ENCODE measurements at regions not wholly inside any gene's neighbourhood (a gene's known extent, or its start where the extent isn't known, plus 50 kb on each side); places are given as distances from the start of the nearest gene placed in this dataset.
"Not testable (repeated sequence)": the region's sequence is repeated elsewhere in the genome, so short reads cannot be mapped to it uniquely, and the experiment has no call there.

DNA sequence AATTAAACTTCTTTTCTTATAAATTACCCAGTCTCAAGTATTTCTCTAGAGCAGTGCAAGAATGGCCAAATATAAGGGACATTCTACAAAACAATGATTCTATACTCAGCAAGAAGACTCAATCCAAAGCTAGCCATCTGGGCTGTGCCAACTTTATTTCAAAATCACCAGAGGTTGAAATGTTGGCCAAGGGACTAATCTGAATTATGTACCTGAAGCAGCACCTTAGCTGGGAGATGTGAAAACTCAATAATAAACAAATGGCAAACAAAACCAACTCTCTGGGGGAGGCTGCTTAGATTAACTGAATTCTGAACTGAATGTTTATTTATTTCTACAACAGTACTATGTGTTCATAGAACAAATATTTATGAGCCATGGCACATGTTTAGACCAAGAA lies 251.3 kb downstream of the RDH14 start:
- no peak for DNase-seq

DNA sequence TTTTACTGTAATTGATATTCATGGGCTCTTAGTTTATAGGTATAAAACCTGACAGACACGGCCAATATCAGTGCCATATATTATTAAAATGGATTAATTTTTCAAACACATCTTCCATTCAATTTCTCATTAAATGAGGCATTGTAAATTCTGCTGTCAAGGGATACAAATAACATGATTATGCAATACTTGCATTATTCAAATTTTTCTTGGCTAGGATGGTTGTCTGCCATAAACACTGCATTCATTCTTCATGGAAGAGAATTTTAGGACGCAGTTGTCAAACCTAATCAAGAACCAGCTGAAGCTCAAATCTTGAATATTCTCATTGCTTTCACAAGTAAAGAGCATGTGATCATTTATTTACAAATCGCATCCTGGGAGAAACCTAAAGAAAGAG lies 255.6 kb downstream of the RDH14 start:
- no peak for DNase-seq

DNA sequence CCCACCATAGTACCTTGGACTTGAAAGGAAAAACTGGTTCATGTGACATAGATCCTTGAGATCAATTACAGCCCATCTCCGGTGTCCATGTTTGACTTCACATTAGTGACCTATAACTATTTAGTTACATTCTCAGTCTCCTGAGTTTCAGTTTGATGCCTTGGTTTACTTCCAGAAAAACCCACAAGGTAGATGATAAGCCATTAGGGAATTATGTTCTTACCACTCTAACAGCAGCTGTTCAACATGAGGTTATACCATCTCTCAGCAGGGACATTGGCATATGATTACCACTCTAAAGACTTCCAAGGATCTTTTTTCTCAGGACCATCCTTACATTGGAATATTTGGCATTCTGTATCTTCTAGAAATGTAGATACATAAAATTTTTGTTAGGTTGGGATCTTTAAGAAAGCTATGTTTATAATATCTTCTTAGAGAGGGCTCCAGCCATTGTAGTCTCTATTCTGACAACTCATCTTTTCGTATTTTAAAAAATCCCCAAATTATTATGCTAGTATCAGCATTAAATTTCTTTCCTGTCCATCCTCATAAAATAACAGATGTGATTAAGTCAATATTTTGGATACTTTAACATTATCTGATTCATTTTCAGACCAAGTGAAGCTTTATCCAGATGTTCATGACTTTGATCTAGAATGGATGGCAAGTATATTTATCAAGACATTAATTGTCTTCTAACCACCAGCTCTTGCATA lies 258.9 kb downstream of the RDH14 start:
- DNase-seq = no peak

DNA sequence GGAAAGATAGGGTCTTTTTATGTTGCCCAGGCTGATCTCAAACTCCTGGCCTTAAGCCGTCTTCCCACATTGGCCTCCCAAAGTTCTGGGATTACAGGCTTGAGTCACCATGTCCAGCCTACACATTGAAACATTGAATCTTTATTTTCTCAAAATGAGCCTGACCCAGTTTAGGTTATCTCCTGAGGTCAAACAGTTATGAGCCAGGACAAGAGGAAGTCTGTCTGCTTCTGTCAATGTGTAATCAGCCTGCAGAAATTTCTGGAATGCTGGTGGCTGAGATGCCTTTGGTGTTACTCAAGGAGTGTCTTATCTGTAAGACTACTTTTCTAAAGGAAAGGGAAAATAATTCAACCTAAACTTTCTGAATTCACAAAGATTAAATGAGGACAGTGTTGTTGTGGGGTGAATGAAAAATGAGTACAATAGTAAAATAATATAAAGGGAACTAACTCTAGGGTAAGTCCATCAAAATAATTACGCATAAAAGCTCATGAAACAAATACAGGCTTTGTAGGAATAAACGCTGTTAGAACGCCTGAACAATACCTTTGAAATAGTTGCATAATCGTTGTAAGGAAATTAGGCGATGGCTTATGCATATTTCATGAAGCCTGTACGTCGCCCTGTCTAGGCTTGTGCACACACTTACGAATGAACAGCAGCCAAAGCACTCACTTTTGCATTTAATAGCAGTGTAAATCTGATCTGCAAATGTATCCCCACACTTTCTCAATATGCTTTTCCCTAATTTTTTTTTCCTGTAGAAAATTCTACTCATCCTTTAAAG lies 260.8 kb downstream of the RDH14 start:
- no peak for DNase-seq

DNA sequence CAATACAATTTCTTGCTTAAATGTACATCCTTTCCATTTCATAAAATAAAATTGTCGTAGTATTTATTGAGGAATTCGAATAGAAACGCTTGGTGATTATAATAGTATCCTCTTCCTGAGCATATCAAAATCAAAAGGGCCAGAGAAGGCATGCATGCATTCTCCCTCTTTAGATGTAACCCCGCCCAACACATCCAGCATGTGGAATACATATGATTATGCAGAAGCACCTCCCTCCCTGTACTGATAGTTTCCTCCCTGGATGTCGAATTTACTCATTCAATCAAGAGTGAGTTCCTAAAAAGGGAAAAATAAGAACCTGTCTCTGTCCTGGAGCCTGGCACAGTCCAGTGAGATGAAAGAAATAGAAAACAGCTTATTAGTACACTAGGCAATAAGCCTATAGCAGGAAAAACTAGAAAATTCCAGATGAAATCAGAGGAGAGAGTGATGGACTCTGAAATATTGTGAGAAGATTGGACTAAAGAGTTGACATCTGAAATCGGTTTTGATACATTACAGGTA lies 262.9 kb downstream of the RDH14 start:
- no peak for DNase-seq

DNA sequence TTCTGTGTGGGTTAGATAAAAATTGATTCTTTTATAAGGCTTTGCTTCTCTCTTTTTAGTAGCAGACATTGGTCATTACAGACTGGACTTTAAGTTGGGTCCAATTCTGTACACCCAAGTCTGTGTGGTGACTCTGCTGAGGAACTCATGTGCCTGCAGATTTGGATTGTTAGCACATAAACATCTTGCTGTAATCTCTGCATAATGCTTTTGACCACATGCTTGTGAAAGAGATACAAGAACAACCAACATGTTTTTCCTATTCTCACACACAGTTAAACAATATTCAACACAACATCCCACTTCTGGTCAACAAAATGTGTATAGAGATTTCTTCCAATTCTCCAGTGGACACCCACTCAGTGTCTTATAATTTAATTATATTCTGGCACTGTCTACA lies 270.1 kb downstream of the RDH14 start:
- no peak for DNase-seq

DNA sequence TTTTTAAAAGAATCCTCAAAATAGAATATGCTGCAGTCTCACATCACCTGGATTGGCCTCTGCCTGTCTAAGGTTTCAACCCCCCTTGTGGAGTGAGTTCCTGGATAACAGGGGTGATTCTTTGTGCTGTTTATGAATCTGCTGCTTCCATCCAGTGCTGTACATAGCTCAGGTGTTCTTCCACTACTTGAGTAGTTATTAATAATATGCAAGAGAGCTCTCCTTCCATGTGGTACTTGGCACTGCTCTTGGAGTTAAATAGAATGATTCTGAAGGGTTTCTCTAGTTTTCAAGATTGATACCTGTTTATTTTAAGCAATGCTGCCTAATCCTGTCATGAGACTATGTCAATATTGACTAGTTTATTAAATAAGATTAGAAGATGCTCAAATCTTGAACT lies 273.6 kb downstream of the RDH14 start:
- no peak for DNase-seq

DNA sequence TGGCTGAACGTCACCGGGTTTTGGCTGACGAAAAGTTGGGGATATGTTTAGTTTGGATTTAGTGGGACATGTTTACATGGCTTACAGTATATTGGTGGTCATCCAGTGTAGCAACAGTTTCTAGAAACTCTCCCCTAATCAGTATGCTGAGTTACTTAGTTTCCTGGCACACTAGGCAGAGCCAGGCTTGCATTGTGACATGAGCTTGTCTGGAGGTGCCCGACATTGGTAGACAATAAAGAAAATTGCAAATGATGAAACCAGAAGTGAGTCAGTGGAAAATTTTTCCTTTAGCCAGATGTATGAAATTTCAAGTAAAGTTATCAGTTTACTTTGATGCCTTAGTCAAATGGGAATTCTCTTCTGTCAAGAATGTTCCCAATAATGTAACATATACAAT lies 276.1 kb downstream of the RDH14 start:
- no peak for DNase-seq

DNA sequence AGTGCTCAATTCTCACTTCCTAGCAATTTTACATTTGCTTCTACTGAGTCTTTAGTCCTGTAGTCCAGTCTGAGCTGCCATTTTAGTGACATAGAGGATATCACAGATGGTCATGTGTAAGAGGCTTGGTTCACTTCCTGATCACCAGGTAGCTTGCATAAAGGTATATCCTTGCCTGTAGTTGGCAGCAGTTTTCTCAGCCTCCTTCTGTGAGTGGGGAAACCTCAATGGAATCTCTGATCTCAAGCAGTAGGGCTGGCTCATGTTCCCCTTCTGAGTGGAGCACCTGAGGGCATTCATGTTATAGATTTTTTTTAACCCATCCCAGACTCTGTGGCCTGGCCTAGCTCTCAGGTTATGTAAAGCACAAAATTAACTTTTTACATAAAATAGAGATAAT lies 278.4 kb downstream of the RDH14 start:
- DNase-seq = no peak

DNA sequence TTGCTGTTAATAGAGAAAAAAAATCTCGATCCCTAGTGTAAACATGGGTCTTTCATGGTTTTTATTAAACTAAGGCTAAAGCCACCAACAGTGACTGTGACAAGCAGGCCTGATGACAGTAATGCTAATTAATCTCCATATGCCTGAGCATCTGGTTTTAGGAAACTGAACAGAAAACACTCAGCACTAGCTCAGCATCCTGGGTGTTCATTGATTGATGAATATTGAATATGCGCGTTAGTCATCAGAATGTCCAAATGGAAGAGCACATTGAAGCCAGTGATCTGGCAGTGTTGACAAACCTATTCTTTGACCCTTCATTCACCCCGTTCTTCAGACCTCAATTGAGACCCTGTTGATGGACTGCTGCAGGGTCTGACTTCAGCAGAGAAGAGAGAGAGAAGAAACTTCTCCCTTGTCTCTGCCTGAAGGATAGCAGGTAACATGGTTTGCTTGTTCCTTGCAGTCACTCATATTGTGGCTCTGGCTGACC lies 283.8 kb downstream of the RDH14 start:
- no peak for DNase-seq

DNA sequence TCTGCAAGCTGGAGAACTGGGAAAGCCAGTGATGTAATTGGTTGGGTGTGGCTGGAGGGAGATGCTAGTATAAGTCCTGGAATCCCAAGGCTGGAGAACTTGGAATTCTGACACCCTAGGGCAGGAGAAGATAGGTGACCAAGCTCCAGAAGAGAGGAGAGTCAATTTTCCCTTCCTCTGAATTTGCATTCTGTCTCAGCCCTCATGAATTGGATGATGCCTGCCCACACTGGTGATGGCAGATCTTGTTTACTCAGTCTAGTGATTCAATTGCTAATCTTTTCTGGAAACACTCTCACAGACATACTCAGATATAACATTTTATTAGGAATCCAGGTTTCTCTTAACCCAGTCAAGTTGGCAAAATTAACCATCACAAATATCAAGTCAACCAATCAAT lies 287.2 kb downstream of the RDH14 start:
- no peak for DNase-seq

DNA sequence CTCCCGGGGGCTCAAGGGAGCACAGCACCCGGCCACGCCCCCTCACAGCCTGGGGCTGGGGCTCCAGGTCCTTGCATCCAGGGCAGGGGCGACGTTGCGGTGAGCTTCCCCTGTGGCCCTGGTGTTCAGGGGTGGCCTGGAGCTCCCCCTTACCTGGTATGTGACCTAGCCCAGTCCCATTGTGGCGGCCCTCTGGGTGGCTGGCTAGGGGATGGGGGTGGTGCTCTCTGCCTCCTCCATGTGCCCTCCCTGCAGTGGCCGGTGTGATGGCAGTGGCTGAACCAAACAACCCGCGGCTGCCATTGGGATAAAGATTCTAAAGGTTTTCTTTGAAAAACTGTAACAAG lies 288.3 kb downstream of the RDH14 start:
- no peak for DNase-seq

DNA sequence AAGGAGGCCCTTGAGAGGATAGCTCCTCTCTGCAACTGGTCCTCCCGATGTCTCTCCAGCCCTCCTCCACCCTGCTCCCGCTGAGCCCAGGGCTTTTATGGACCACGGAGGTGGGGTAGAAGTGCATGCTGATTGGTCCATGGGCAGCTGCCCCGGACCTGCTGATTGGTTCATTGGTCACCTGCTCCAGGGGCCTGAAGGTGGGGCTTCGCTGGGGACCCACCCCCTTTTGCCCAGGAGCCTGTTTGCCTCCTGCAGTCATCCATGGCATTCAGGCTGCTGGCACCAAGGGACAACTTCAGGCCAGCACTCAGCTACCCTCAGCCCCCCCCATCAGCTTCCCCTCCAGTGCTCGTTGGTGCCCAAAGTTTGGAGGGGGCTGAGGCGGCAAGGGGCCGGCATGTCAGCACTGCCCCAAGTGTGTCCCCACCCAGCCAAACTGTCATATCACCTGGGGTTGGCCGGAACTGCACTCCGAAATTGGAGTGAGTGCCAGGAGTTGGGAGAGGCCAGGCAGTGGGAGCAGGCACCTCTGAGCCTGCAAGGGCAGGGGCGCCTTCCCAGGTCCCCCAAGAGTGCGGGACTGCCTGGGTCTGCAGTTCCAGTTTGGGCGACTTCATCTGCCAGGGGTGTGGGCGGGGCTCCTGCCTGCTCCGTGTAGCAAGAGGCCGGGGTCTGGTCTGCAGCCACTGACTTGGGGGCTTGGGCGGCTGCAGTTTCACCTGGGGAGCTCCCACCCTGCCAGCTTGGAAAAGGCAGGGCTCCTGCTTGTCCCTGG lies 288.9 kb downstream of the RDH14 start:
- no peak for DNase-seq

DNA sequence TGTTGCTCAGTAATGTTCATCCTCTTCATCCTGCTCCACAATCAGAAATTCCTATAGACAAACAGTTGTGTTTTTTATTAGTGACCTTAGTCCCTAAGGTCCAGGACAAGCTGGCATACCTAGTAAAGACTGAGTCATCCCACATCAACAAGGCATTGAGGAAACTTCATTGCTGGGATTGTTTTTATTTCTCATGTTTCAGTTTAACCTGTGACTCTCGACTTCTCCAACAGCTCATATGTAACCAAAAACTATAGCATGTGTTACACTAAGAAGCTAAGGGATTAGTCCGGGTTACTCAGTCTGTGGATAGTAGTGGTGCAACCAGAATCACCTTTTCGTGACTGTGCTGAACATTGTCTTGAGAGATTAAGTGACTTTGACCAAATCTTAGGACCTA lies 292.1 kb downstream of the RDH14 start:
- DNase-seq = no peak

DNA sequence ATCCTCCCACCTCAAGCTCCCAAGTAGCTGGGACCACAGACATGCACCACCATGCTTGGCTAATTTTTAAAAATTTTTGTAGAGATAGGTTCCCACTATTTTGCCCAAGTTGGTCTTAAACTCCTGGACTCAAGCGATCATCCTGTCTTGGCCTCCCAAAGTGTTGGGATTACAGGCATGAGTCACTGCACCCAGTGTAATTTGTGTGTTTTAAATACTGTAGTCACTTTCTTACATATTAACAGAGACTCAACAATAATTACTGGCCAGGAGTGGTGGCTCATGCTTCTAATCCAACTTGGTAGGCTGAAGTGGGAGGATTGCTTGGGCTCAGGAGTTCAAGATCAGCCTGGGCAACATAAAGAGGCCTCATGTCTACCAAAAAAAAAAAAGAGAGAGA lies 293.0 kb downstream of the RDH14 start:
- no peak for DNase-seq

DNA sequence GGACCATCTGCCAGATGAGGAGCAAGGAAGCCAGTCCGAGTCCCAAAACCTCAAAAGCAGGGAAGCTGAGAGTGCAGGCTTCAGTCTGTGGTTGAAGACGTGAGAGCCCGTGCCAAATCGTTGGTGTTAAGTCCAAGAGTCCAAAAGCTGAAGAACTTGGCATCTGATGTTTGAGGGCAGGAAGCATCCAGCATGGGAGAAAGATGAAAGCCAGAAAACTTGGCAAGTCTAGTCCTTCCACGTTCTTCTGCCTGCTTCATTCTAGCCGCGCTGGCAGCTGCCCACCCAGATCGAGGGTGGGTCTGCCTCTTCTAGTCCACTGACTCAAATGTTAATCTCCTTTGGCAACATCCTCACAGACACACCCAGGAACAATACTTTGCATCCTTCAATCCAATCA lies 293.8 kb downstream of the RDH14 start:
- not testable (repeated sequence) for DNase-seq

DNA sequence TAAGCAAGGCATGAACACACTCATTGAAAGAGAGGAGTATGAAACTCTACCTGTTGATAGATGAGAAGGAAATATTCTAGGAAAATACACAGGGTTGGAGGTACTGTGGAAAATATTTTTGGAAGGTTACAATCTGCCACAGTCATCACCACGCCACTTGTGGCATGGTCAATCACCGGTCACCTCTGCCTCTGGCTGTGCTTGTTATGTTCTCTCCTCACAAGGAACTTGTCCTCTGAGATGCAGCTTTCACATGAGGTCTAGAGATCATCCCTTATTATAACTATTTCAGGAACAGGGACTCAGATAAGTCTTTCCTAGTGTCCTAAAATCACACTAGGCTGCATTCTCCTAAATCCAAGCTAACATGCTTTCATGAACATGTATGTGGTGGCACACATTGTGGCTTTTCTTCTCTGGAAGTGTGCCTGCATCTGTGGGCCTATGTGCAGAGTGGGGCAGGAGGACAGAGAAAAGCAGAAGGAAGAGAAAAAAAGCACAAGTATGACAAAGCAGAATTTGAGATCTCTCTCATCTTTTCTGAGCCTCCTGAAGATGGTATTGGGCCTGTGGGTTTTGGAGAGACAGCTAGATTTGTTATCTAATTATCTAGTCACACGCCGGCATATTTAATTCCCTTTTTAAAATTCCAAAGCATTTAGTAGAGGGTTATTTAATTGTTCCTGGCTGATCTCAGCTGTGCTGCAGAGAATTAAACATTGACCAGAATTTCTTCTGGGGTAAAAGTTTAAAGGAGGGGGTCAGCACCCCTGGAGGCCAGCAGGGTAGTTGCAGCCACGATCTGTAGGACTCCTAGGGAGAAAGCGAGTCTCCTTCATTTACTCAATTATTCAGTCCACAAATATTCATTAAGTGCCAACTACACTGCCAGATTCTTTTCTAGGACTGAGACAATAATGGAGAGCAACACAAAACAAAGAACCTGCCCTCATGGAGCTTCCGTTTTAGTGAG lies 294.6 kb downstream of the RDH14 start:
- no peak for DNase-seq

DNA sequence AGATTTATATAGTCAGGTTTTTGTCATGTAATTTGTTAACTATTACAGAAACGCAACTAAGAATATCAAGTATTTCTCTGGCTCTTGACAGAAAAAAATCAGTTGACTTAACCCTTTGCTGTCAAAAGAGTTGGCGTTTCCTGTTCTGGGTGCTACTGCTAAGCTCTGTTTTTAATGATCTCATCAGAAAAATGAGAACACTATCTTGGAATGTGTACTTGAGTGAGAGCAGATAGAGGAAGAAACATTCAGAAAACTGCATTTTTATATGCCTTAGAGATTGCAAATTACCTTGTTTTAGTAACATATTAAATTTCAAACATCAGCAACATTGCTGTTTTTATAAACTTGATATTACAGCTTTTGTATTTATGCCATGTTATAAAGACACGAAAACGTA lies 297.9 kb downstream of the RDH14 start:
- DNase-seq = no peak

DNA sequence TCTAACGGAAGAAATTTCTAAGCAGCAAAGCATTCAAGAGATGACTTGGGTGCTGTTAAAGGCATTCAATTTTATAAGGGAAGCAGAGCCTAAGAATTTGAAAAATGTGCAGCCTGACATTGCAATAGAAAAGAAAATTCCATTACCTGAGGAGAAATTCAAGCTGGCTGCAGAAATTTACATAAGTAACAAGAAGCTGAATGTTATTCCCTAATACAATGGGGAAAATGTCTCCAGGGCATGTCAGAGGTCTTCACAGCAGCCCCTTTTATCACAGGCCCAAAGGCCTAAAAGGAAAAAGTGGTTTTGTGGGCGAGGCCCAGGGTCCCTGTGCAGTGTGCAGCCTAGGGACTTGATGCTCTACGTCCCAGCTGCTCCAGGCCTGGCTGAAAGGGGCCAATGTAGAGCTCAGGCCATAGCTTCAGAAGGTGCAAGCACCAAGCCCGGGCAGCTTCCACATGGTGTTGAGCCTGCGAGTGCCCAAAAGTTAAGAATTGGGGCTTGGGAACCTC lies 306.7 kb downstream of the RDH14 start:
- no peak for DNase-seq

DNA sequence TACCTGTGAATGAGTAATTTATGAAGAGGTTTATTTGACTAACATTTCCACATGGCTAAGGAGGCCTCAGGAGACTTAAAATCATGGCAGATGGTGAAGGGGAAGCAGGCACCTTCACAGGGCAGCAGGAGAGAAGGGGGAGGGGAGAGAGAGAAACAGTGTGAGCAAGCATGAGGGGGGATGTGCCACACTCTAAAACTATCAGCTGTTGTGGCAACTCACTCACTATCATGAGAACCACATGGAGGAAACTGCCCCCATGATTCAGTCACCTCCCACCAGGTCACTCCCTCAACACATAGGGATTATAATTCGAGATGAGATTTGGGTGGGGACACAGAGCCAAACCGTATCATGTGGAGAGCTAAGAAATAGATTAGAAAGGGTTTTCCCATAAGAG lies 309.0 kb downstream of the RDH14 start:
- DNase-seq = no peak

DNA sequence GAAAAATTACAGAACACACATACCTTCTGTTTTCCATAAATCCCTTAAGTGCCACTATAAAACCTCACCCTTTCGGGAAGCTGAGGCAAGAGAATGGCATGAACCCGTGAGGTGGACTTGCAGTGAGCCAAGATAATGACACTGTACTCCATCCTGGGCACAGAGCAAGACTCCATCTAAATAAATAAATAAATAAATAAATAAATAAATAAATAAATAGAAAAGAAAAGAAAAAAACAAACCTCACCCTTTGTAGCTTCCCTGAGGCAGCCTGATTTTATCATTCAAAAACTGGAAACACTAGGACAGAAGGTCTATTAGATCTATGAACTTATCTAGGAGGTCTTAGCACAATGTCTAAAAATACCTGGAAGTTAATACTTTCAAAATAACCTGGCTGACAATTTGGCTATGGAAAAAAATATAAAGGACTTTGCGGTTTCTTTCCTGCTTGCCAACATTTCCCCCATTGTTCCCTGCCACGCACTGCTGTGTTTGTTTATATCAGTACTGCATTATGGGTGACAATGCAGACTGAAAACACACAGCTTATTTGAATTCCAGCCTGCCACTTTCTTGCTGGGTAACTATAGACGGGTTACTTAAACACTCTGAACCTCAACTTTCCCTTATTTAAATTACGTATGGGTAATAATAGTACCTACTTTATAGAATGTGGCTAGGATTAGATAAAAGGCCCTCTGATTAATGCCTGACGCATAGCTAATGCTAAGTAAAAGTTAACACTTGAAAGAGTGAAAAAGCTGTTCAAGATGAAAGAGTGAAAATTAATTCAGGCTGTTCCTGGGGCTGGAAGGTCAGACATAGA lies 313.0 kb downstream of the RDH14 start:
- no peak for DNase-seq

All from suppressor macrophage treated with lipopolysaccharide for 1 hour (primary cell).